ENCODE measurements at regions not wholly inside any gene's neighbourhood (a gene's known extent, or its start where the extent isn't known, plus 50 kb on each side); places are given as distances from the start of the nearest gene placed in this dataset.

GRCh38 chr20:58155148-58155925 is 73.1 kb downstream of the ANKRD60 start:
- whole genome bisulfite sequencing (ENCODE audit: missing lambda C conversion rate): 55% methylated on average over 13 of the region's 13 CpGs
- no peak for FAIRE-seq
- no peak for ATAC-seq
- ChIA-PET CTCF (interaction anchor here (2.3 kb wide), 1 partner anchor 25 kb away, joined by 10 read pairs; no protein-coding TSS in a partner anchor), POLR2A (no interaction called here)
- TF ChIP-seq EHF (CRISPR knock-in tag; IDR thresholded peaks at IDR 0.05) (no peak), GATA3 (IDR thresholded peaks at IDR 0.05; ENCODE audit: borderline replicate concordance) (no peak), E2F6 (IDR thresholded peaks at IDR 0.05; ENCODE audit: borderline replicate concordance, low read depth) (no peak), ZFP36 (IDR thresholded peaks at IDR 0.05; ENCODE audit: borderline replicate concordance, partially characterized antibody) (no peak), CHD4 (IDR thresholded peaks at IDR 0.05; ENCODE audit: borderline replicate concordance) (no peak), FOSL2 (IDR thresholded peaks at IDR 0.05) (no peak), FOSL2 (CRISPR knock-in tag; IDR thresholded peaks at IDR 0.05) (no peak), JUNB (IDR thresholded peaks at IDR 0.05) (no peak), RNF2 (IDR thresholded peaks at IDR 0.05; ENCODE audit: borderline replicate concordance, low read depth) (no peak), SREBF2 (IDR thresholded peaks at IDR 0.05) (no peak), ESRRA (IDR thresholded peaks at IDR 0.05; ENCODE audit: borderline replicate concordance, low read length) (no peak), CEBPB (IDR thresholded peaks at IDR 0.05) (no peak), HEYL (CRISPR knock-in tag; IDR thresholded peaks at IDR 0.05) (no peak)
- Histone ChIP-seq H3K27ac (no peak overlapping the region), H3K9me3 (no peaks in the 10 kb centered on the region), H3K4me1 (no peaks in the 10 kb centered on the region), H3K4me3 (no peak overlapping the region), H3K4me2 (no peak overlapping the region)
- no peak for DNase-seq (ENCODE audit: low read depth in 1 of 2, low spot score in 1 of 2)

- FAIRE-seq (no peak), DNase-seq (ENCODE audit: low read depth in 1 of 2, low spot score in 1 of 2) (no peak), ATAC-seq (no peak)
- Histone ChIP-seq H3K4me1 (no peaks in the 10 kb centered on the region), H3K27ac (no peak overlapping the region), H3K4me2 (no peak overlapping the region), H3K4me3 (no peak overlapping the region), H3K9me3 (no peaks in the 10 kb centered on the region)
- TF ChIP-seq PHF8 (IDR thresholded peaks at IDR 0.05; ENCODE audit: borderline replicate concordance, low read depth) (no peak), CTCF (IDR thresholded peaks at IDR 0.05) (no peak), HOXA7 (CRISPR knock-in tag; IDR thresholded peaks at IDR 0.05) (no peak), CBX2 (IDR thresholded peaks at IDR 0.05; ENCODE audit: borderline replicate concordance, low read depth) (no peak), ZFP36 (IDR thresholded peaks at IDR 0.05; ENCODE audit: borderline replicate concordance, partially characterized antibody) (no peak), POLR2AphosphoS2 (conservative IDR thresholded peaks at IDR 0.05; ENCODE audit: low read length) (no peak)
- ChIA-PET CTCF (interaction anchor here (2.3 kb wide), 1 partner anchor 26 kb away, joined by 10 read pairs; no protein-coding TSS in a partner anchor), POLR2A (no interaction called here)
- WGBS (ENCODE audit: missing lambda C conversion rate): 8% methylated on average over 1 of the region's 1 CpG
Measured at GRCh38 chr20:58154113-58154512, 74.3 kb downstream of the ANKRD60 start.

GRCh38 chr20:58153121-58153520 is 75.3 kb downstream of the ANKRD60 start:
- no peak for TF ChIP-seq FOSL2 (IDR thresholded peaks at IDR 0.05)
- no peak for TF ChIP-seq FOSL2 (CRISPR knock-in tag; IDR thresholded peaks at IDR 0.05)
- no peak for TF ChIP-seq CTCF (IDR thresholded peaks at IDR 0.05)
- no peak for TF ChIP-seq E2F6 (IDR thresholded peaks at IDR 0.05; ENCODE audit: borderline replicate concordance, low read depth)
- TF ChIP-seq NR3C1 (IDR thresholded peaks at IDR 0.05): no peak
- no peak for TF ChIP-seq RFX5 (IDR thresholded peaks at IDR 0.05)
- TF ChIP-seq CBX2 (IDR thresholded peaks at IDR 0.05; ENCODE audit: borderline replicate concordance, low read depth): no peak
- no peak for TF ChIP-seq TP53 (CRISPR knock-in tag; IDR thresholded peaks at IDR 0.05)
- no peak for TF ChIP-seq NFE2L2 (conservative IDR thresholded peaks at IDR 0.05; ENCODE audit: low read length)
- no peak for TF ChIP-seq CHD4 (IDR thresholded peaks at IDR 0.05; ENCODE audit: borderline replicate concordance)
- TF ChIP-seq HES2 (IDR thresholded peaks at IDR 0.05): no peak
- CTCF ChIA-PET: interaction anchor here (0.6 kb wide), 1 partner anchor 65 kb away, joined by 3 read pairs; no protein-coding TSS in a partner anchor
- no peak for DNase-seq (ENCODE audit: low read depth in 1 of 2, low spot score in 1 of 2)
- ATAC-seq: no peak
- Histone ChIP-seq H3K27ac (no peak overlapping the region), H3K9me3 (no peaks in the 10 kb centered on the region), H3K4me2 (no peak overlapping the region), H3K4me3 (no peak overlapping the region), H3K4me1 (no peaks in the 10 kb centered on the region)
- WGBS (ENCODE audit: missing lambda C conversion rate): 43% methylated on average over 11 of the region's 11 CpGs
- FAIRE-seq: no peak
- POLR2A ChIA-PET: no interaction called here

Data from A549 (cell line).